MM.1S (cell line): ENCODE measurements at regions not wholly inside any gene's neighbourhood (a gene's known extent, or its start where the extent isn't known, plus 50 kb on each side); places are given as distances from the start of the nearest gene placed in this dataset.

ENCODE experiments used
- DNase-seq: peaks from one replicate; pipeline ENCODE4 v3.0.0-alpha.2; 2015
- H2AFZ ChIP-seq: fragments of 300-600 bp; sonication (generic); 2 replicates; pipeline ENCODE4 v1.6.0; 2016; ENCODE audit warnings: antibody characterized with exemption, low read length
- H3F3A ChIP-seq: fragments of 300-600 bp; sonication (generic); 2 replicates; pipeline ENCODE4 v1.6.1; 2016; ENCODE audit warnings: mild to moderate bottlenecking, antibody characterized with exemption, low read length, moderate library complexity, mixed read lengths; ENCODE audit not compliant: insufficient read depth
- H3K27ac ChIP-seq: fragments of 300-600 bp; sonication (generic); 2 replicates; pipeline ENCODE4 v1.5.1; 2016; ENCODE audit warnings: mild to moderate bottlenecking, low read length
- H3K27me3 ChIP-seq: fragments of 300-600 bp; sonication (generic); replicated peaks from 2 replicates; pipeline ENCODE4 v1.6.0; 2016; ENCODE audit warnings: low read length; ENCODE audit not compliant: insufficient read depth
- H3K36me3 ChIP-seq: fragments of 300-600 bp; sonication (generic); replicated peaks from 2 replicates; pipeline ENCODE4 v1.6.1; 2016; ENCODE audit warnings: mild to moderate bottlenecking, low read length, mixed read lengths; ENCODE audit not compliant: insufficient read depth
- H3K4me1 ChIP-seq: fragments of 300-600 bp; sonication (generic); 2 replicates; pipeline ENCODE4 v1.6.1; 2016; ENCODE audit warnings: low read length, mixed read lengths
- H3K4me2 ChIP-seq: fragments of 300-600 bp; sonication (generic); 2 replicates; pipeline ENCODE4 v1.6.0; 2016; ENCODE audit warnings: low read depth, low read length
- H3K4me3 ChIP-seq: fragments of 300-600 bp; sonication (generic); 2 replicates; pipeline ENCODE4 v1.5.1; 2016; ENCODE audit warnings: low read length, mixed read lengths
- H3K79me2 ChIP-seq: fragments of 300-600 bp; sonication (generic); 2 replicates; pipeline ENCODE4 v1.6.1; 2016; ENCODE audit warnings: mixed run types, low read length, mixed read lengths
- H3K9ac ChIP-seq: fragments of 300-600 bp; sonication (generic); 2 replicates; pipeline ENCODE4 v1.6.1; 2016; ENCODE audit warnings: low read length, mixed read lengths
- H3K9me2 ChIP-seq: fragments of 300-600 bp; sonication (generic); replicated peaks from 2 replicates; pipeline ENCODE4 v1.6.1; 2016; ENCODE audit warnings: mild to moderate bottlenecking, low read length, mixed read lengths; ENCODE audit not compliant: insufficient read depth
- H3K9me3 ChIP-seq: fragments of 300-600 bp; sonication (generic); replicated peaks from 2 replicates; pipeline ENCODE4 v1.6.1; 2016; ENCODE audit warnings: mild to moderate bottlenecking, low read length, mixed read lengths; ENCODE audit not compliant: insufficient read depth
- H4K20me1 ChIP-seq: fragments of 300-600 bp; sonication (generic); 2 replicates; pipeline ENCODE4 v1.6.1; 2016; ENCODE audit warnings: mild to moderate bottlenecking, low read length, moderate library complexity, mixed read lengths; ENCODE audit not compliant: insufficient read depth
- EZH2 ChIP-seq: fragments of 300-600 bp; sonication (generic); optimal IDR thresholded peaks from 2 replicates; pipeline ENCODE3; 2017; ENCODE audit warnings: low read depth, mild to moderate bottlenecking, antibody characterized with exemption, low read length, mixed read lengths
- EZH2phosphoT487 ChIP-seq: fragments of 300-600 bp; sonication (generic); IDR thresholded peaks from 2 replicates; pipeline ENCODE4 v1.6.1; 2018; ENCODE audit warnings: antibody characterized with exemption, low read length
- TF ChIP-seq, protein P1 (sequence below): fragments of 300-600 bp; sonication (generic); IDR thresholded peaks from 2 replicates; pipeline ENCODE4 v1.5.1; 2016; ENCODE audit warnings: antibody characterized with exemption, low read length, mixed read lengths

DNA sequence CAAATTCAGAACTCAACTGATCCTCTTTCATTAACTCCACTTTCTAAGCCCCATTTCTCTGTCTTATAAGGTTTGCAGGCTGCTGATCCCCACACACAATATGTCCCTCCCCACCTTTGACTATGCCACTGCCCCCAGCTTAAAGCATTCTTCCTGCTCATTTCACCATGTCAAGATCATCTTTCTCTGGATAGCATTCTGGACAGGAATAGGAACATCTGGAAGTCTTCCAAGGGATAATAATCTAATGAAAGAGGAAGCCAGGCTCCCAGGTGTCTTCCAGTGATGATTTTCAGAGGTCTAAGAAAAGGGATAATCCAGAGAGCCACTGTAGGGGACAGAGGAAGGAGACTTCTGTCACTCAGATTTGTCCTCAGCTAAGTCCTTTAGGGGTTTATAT lies 54.6 kb upstream of the GALNT15 start:
- Histone ChIP-seq H3K36me3 (no peaks in the 10 kb centered on the region), H3F3A (no peaks in the 10 kb centered on the region), H4K20me1 (no peaks in the 10 kb centered on the region), H3K27me3 (no peaks in the 10 kb centered on the region), H3K4me1 (no peaks in the 10 kb centered on the region), H3K9ac (no peak overlapping the region), H3K27ac (no peak overlapping the region), H2AFZ (no peak overlapping the region), H3K4me3 (no peak overlapping the region), H3K4me2 (no peak overlapping the region), H3K9me2 (no peaks in the 10 kb centered on the region), H3K9me3 (no peaks in the 10 kb centered on the region), H3K79me2 (no peaks in the 10 kb centered on the region)
- TF ChIP-seq, protein P1, sequence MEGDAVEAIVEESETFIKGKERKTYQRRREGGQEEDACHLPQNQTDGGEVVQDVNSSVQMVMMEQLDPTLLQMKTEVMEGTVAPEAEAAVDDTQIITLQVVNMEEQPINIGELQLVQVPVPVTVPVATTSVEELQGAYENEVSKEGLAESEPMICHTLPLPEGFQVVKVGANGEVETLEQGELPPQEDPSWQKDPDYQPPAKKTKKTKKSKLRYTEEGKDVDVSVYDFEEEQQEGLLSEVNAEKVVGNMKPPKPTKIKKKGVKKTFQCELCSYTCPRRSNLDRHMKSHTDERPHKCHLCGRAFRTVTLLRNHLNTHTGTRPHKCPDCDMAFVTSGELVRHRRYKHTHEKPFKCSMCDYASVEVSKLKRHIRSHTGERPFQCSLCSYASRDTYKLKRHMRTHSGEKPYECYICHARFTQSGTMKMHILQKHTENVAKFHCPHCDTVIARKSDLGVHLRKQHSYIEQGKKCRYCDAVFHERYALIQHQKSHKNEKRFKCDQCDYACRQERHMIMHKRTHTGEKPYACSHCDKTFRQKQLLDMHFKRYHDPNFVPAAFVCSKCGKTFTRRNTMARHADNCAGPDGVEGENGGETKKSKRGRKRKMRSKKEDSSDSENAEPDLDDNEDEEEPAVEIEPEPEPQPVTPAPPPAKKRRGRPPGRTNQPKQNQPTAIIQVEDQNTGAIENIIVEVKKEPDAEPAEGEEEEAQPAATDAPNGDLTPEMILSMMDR = no peak
- TF ChIP-seq EZH2 (no peak), EZH2phosphoT487 (no peak)
- no peak for DNase-seq

DNA sequence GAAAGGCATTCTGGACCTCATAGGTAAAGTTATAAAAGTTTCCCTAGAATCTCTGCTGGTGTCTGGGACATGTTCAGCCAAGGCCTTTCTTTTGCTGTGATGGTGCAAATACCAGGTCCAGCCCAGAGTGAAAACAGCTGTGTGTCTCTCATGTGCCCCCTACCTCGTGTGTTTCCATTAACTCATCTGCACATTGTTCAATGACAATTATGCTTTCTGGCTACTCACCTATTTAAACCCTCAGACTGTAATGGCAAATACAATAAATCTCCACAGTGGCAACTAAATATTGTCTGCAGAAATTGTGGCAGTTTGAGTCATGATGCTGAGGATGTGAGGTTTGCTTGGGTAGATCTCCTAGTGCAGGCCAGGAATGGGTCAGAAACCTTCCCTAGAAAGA lies 53.1 kb upstream of the GALNT15 start:
- no peak overlapping the region for H3K4me2 ChIP-seq
- no peaks in the 10 kb centered on the region for H3K9me3 ChIP-seq
- no peaks in the 10 kb centered on the region for H3F3A ChIP-seq
- no peaks in the 10 kb centered on the region for H3K79me2 ChIP-seq
- no peak for TF ChIP-seq EZH2phosphoT487
- TF ChIP-seq, protein P1 = no peak
- no peak for TF ChIP-seq EZH2
- no peaks in the 10 kb centered on the region for H3K36me3 ChIP-seq
- no peaks in the 10 kb centered on the region for H4K20me1 ChIP-seq
- no peak overlapping the region for H3K27ac ChIP-seq
- no peak overlapping the region for H3K4me3 ChIP-seq
- no peaks in the 10 kb centered on the region for H3K27me3 ChIP-seq
- no peak overlapping the region for H2AFZ ChIP-seq
- no peaks in the 10 kb centered on the region for H3K4me1 ChIP-seq
- no peak for DNase-seq
- no peak overlapping the region for H3K9ac ChIP-seq
- no peaks in the 10 kb centered on the region for H3K9me2 ChIP-seq

DNA sequence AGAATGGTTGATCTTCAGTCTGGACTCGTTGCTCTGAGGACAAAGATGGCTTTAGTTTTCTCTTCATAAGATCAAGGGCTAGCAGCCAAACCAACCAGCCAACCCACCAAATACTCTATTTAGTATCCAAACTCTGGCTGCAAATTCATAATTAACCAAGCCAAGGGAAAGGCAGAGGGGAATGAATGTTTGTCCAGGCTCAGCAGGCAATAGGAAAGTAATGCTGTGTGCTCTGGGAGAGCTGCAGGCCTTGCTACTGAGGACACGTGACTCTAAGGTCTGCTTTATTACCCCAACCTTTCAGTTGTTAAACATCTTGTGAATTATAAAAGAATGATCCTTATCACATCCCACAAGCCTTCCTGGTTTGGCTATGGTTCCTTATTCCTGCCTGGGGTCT lies 52.3 kb upstream of the GALNT15 start:
- Histone ChIP-seq H3K4me3 (no peak overlapping the region), H4K20me1 (no peaks in the 10 kb centered on the region), H3K9me2 (no peaks in the 10 kb centered on the region), H3K4me1 (no peaks in the 10 kb centered on the region), H3K27ac (no peak overlapping the region), H2AFZ (no peak overlapping the region), H3K79me2 (no peaks in the 10 kb centered on the region), H3K9me3 (no peaks in the 10 kb centered on the region), H3K4me2 (no peak overlapping the region), H3K9ac (no peak overlapping the region), H3F3A (no peaks in the 10 kb centered on the region), H3K27me3 (no peaks in the 10 kb centered on the region), H3K36me3 (no peaks in the 10 kb centered on the region)
- no peak for TF ChIP-seq EZH2phosphoT487
- no peak for TF ChIP-seq EZH2
- no peak for DNase-seq

DNA sequence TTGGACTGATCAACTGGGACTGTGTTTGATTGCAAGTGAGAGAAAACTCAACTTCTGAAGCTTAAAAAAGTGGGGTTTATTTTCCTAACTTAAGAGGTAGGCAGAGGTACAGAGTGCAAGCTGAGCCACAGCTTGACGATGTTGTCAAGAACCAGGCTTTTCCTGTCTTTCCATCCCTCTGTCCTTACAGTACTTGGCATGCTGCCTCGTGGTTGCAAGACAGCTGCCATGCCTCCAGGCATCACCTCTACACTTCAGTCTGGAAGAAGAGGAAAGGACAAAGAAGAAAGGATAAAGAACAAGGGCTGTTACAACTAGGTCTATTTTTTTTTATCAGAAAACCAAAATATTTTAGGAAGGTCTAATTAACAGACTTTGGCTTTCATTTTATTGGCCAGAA lies 51.8 kb upstream of the GALNT15 start:
- DNase-seq = no peak
- H3K4me1 ChIP-seq = no peaks in the 10 kb centered on the region
- TF ChIP-seq EZH2phosphoT487 (no peak), EZH2 (no peak)
- TF ChIP-seq, protein P1 = no peak

More for the DNA sequence above, 51.8 kb upstream of the GALNT15 start:
- Histone ChIP-seq H3K9me3 (no peaks in the 10 kb centered on the region), H3K36me3 (no peaks in the 10 kb centered on the region), H3K27me3 (no peaks in the 10 kb centered on the region), H3F3A (no peaks in the 10 kb centered on the region), H3K79me2 (no peaks in the 10 kb centered on the region), H4K20me1 (no peaks in the 10 kb centered on the region), H3K4me2 (no peak overlapping the region), H3K4me3 (no peak overlapping the region), H3K9me2 (no peaks in the 10 kb centered on the region), H2AFZ (no peak overlapping the region), H3K9ac (no peak overlapping the region), H3K27ac (no peak overlapping the region)
